GM21723 (cell line): ENCODE measurements at regions not wholly inside any gene's neighbourhood (a gene's known extent, or its start where the extent isn't known, plus 50 kb on each side); places are given as distances from the start of the nearest gene placed in this dataset.

Experiments used
- ATAC-seq: cut with Tn5 transposase; IDR thresholded peaks from one replicate; pipeline ENCODE4 v1.9.1; 2021; ENCODE audit warnings: mild to moderate bottlenecking, moderate library complexity; ENCODE audit not compliant: unreplicated experiment

- no peak for ATAC-seq
Observed at GRCh38 chr12:72082986-72083820, 144.6 kb downstream of the TPH2 start.

GRCh38 chr12:72084061-72084460 is 145.4 kb downstream of the TPH2 start:
- no peak for ATAC-seq

- ATAC-seq: no peak
Observed at GRCh38 chr12:72084880-72085279, 146.2 kb downstream of the TPH2 start.

- ATAC-seq: no peak
Observed at GRCh38 chr12:72089678-72090077, 151.0 kb downstream of the TPH2 start.

- no peak for ATAC-seq
Observed at GRCh38 chr12:72093424-72093823, 154.8 kb downstream of the TPH2 start.

- no peak for ATAC-seq
Observed at GRCh38 chr12:72093930-72094329, 155.3 kb downstream of the TPH2 start.

- ATAC-seq: no peak
Observed at GRCh38 chr12:72094490-72094889, 155.8 kb downstream of the TPH2 start.

GRCh38 chr12:72095025-72095424 is 156.4 kb downstream of the TPH2 start:
- ATAC-seq: no peak

- ATAC-seq: no peak
Observed at GRCh38 chr12:72098622-72099021, 160.0 kb downstream of the TPH2 start.

GRCh38 chr12:72100854-72101253 is 162.2 kb downstream of the TPH2 start:
- ATAC-seq: no peak

GRCh38 chr12:72102150-72102549 is 163.5 kb downstream of the TPH2 start:
- no peak for ATAC-seq

GRCh38 chr12:72105849-72106248 is 166.3 kb upstream of the TRHDE start:
- no peak for ATAC-seq

GRCh38 chr12:72110937-72111650 is 161.1 kb upstream of the TRHDE start:
- no peak for ATAC-seq

- no peak for ATAC-seq
Observed at GRCh38 chr12:72111706-72112105, 160.5 kb upstream of the TRHDE start.

GRCh38 chr12:72133497-72134055 is 138.6 kb upstream of the TRHDE start:
- no peak for ATAC-seq

- no peak for ATAC-seq
Observed at GRCh38 chr12:72134246-72135020, 137.7 kb upstream of the TRHDE start.

- no peak for ATAC-seq
Observed at GRCh38 chr12:72135021-72135301, 137.2 kb upstream of the TRHDE start.

- no peak for ATAC-seq
Observed at GRCh38 chr12:72136792-72137191, 135.4 kb upstream of the TRHDE start.

- ATAC-seq: no peak
Observed at GRCh38 chr12:72139411-72139810, 132.8 kb upstream of the TRHDE start.

GRCh38 chr12:72141381-72141780 is 130.8 kb upstream of the TRHDE start:
- ATAC-seq: peak; percentile 97

GRCh38 chr12:72144553-72144952 is 127.6 kb upstream of the TRHDE start:
- no peak for ATAC-seq
